ENCODE measurements at regions not wholly inside any gene's neighbourhood (a gene's known extent, or its start where the extent isn't known, plus 50 kb on each side); places are given as distances from the start of the nearest gene placed in this dataset.

DNA sequence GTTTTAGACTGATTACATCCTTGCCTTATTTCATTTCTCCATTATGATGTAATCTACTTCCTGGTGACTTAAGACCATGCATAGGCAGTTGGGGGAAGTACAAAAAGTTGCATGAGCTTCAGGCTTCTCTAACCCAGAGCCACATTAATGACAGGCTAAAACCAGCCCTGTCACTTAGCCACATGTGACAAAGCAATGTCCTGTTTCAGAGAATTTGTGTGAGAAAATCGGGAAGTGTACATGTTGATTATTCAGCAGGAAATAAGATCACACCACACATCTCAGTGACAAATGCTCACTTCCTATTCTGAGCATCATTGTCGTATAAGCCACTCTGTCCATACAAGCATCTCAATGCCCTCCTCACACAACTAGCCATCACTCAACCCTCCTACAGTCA lies 98.5 kb upstream of the MAGEB16 start:
- H3K4me1 ChIP-seq (replicated peaks in 1 of 2) = no peaks in the 10 kb centered on the region
- 45 to 71% (median 63%) methylated on average over 2 of the region's 2 CpGs for WGBS, 4 donors
- no peak for DNase-seq
- H3K27me3 ChIP-seq = peaks cover 16% of the 10 kb centered on the region
- no peaks in the 10 kb centered on the region for H3K36me3 ChIP-seq (replicated peaks in 1 of 2)
- H3K4me3 ChIP-seq = no peak overlapping the region
- no peaks in the 10 kb centered on the region for H3K9me3 ChIP-seq (replicated peaks in 1 of 3)
- no peak overlapping the region for H3K27ac ChIP-seq
- TF ChIP-seq POLR2A (IDR thresholded peaks at IDR 0.05) = no peak
- TF ChIP-seq, protein P1, sequence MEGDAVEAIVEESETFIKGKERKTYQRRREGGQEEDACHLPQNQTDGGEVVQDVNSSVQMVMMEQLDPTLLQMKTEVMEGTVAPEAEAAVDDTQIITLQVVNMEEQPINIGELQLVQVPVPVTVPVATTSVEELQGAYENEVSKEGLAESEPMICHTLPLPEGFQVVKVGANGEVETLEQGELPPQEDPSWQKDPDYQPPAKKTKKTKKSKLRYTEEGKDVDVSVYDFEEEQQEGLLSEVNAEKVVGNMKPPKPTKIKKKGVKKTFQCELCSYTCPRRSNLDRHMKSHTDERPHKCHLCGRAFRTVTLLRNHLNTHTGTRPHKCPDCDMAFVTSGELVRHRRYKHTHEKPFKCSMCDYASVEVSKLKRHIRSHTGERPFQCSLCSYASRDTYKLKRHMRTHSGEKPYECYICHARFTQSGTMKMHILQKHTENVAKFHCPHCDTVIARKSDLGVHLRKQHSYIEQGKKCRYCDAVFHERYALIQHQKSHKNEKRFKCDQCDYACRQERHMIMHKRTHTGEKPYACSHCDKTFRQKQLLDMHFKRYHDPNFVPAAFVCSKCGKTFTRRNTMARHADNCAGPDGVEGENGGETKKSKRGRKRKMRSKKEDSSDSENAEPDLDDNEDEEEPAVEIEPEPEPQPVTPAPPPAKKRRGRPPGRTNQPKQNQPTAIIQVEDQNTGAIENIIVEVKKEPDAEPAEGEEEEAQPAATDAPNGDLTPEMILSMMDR (IDR thresholded peaks at IDR 0.05) = no peak
- intact Hi-C loops (cut with DNase I) = no loop called here

DNA sequence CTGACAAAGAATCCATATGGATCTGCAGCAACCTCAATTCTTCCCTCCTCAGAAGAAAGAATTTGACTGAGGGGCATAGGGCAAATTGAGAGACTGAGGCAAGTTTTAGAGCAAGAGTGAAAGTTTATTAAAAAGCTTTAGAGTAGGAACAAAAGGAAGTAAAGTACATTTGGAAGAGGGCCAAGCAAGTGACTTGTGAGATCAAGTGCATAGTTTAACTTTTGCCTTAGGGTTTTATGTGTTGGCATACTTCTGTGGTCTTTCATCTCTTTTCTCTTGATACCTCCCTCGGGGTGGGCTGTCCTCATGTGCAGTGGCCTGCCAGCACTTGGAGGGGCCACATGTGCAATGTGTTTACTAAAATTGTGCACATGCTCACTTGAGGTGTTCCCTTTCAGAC lies 98.0 kb upstream of the MAGEB16 start:
- no peaks in the 10 kb centered on the region for H3K36me3 ChIP-seq (replicated peaks in 1 of 2)
- no peak for DNase-seq
- peaks cover 16% of the 10 kb centered on the region for H3K27me3 ChIP-seq
- H3K9me3 ChIP-seq (replicated peaks in 1 of 3) = no peaks in the 10 kb centered on the region
- no peak overlapping the region for H3K4me3 ChIP-seq
- H3K4me1 ChIP-seq (replicated peaks in 1 of 2) = no peaks in the 10 kb centered on the region
- TF ChIP-seq POLR2A (IDR thresholded peaks at IDR 0.05) = no peak
- TF ChIP-seq, protein P1 (IDR thresholded peaks at IDR 0.05) = no peak
- intact Hi-C loops (cut with DNase I) = no loop called here
- 23 to 56% (median 43%) methylated on average over 1 of the region's 1 CpG for WGBS, 4 donors
- no peak overlapping the region for H3K27ac ChIP-seq

DNA sequence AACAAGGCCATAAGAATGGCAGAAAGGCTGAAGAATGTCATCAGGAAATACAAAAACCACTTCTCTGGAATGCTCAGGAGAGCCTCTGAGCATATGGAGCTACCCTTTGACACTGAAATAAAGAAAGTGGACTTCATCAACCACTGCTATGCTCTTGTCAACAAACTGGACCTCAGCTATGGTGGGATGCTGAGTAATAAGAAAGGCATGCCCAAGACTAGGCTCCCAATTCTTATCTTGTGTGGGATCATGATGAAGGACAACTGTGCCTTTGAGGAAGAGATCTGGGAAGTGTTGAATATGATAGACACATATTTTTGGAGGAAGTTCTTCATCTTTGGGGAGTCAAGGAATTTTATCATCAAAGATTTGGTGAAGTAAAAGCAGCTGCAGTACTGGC lies 86.9 kb upstream of the MAGEB16 start:
- DNase-seq = no peak
- no peaks in the 10 kb centered on the region for H3K4me1 ChIP-seq (replicated peaks in 1 of 2)
- intact Hi-C loops (cut with DNase I) = no loop called here
- TF ChIP-seq POLR2A (IDR thresholded peaks at IDR 0.05) = no peak
- TF ChIP-seq, protein P1 (IDR thresholded peaks at IDR 0.05) = no peak
- H3K9me3 ChIP-seq (replicated peaks in 1 of 3) = no peaks in the 10 kb centered on the region
- H3K27me3 ChIP-seq = no peaks in the 10 kb centered on the region
- no peak overlapping the region for H3K27ac ChIP-seq
- H3K4me3 ChIP-seq = no peak overlapping the region
- H3K36me3 ChIP-seq (replicated peaks in 1 of 2) = no peaks in the 10 kb centered on the region

DNA sequence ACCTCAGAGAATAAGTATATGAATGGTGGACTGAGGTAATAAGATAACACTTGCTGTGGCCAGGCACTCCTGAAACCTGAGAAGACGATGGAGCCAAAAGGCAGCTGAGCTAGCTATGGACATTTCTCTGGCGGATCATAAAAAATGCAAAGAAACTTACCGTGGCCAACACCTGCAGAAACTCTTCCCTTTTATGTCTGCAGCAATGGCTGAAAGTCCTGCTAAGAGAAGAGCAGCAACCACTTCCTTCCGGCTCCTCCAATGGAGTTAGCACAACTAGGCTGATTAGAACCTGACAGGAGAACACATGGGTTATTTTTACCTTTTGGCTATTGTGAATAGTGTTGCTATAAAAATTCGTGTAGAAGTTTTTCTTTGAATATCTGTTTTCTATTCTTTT lies 76.0 kb upstream of the MAGEB16 start:
- no peak overlapping the region for H3K4me3 ChIP-seq
- TF ChIP-seq, protein P1 (IDR thresholded peaks at IDR 0.05) = no peak
- no peak for TF ChIP-seq POLR2A (IDR thresholded peaks at IDR 0.05)
- DNase-seq = no peak
- H3K36me3 ChIP-seq (replicated peaks in 1 of 2) = no peaks in the 10 kb centered on the region
- no peaks in the 10 kb centered on the region for H3K27me3 ChIP-seq
- 67 to 79% (median 70%) methylated on average over 5 of the region's 5 CpGs for WGBS, 4 donors
- H3K9me3 ChIP-seq (replicated peaks in 1 of 3) = no peaks in the 10 kb centered on the region
- intact Hi-C loops (cut with DNase I) = no loop called here
- H3K4me1 ChIP-seq (replicated peaks in 1 of 2) = no peaks in the 10 kb centered on the region
- H3K27ac ChIP-seq = no peak overlapping the region

Measured in adrenal gland (tissue), 9 donors.